Natural killer cell treated with Interleukin-12 subunit alpha and Interleukin-12 subunit beta and Interleukin-15 and Interleukin-18, amount 100 ng/mL, for 72 hours (primary cell): ENCODE measurements at regions not wholly inside any gene's neighbourhood (a gene's known extent, or its start where the extent isn't known, plus 50 kb on each side); places are given as distances from the start of the nearest gene placed in this dataset.
"Not testable (repeated sequence)": the region's sequence is repeated elsewhere in the genome, so short reads cannot be mapped to it uniquely, and the experiment has no call there.

ENCODE experiments used
- ATAC-seq, 2 donors: fragments of 150-1000 bp; cut with Tn5 transposase in 1 of 2; sonication (Bioruptor Pico), chemical (Tn5 transposase) in 1 of 2; 2 replicates each; pipeline ENCODE4 v1.10.0; 2021
- DNase-seq: peaks from one replicate; pipeline ENCODE4 v3.0.0; 2022; ENCODE audit warnings: low spot score
- H3K27ac Mint-ChIP-seq, 2 donors: 1 replicate in 1 of 2; 2 replicates in 1 of 2; pipeline ENCODE4 v1.8.0; 2022; ENCODE audit warnings: mixed read lengths in 2 of 2, mild to moderate bottlenecking in 1 of 2, moderate library complexity in 1 of 2
- H3K27me3 Mint-ChIP-seq, 2 donors: 1 replicate in 1 of 2; 2 replicates in 1 of 2; pipeline ENCODE4 v1.8.0; 2022; ENCODE audit warnings: mixed read lengths in 2 of 2
- H3K36me3 Mint-ChIP-seq: one replicate; pipeline ENCODE4 v1.8.0; 2022; ENCODE audit warnings: mixed read lengths
- H3K4me1 Mint-ChIP-seq, 2 donors: 1 replicate in 1 of 2; 2 replicates in 1 of 2; pipeline ENCODE4 v1.8.0; 2022; ENCODE audit warnings: low read depth in 2 of 2, mixed read lengths in 2 of 2, mild to moderate bottlenecking in 1 of 2
- H3K4me3 Mint-ChIP-seq: one replicate; pipeline ENCODE4 v1.8.0; 2022; ENCODE audit warnings: mixed read lengths
- H3K9me3 Mint-ChIP-seq: 2 replicates; pipeline ENCODE4 v1.8.0; 2022; ENCODE audit warnings: mixed read lengths

- ATAC-seq (no peak), DNase-seq (no peak)
- H3K9me3 Mint-ChIP-seq = no peaks in the 10 kb centered on the region
- no peaks in the 10 kb centered on the region for H3K27me3 Mint-ChIP-seq
- no peak overlapping the region for H3K27ac Mint-ChIP-seq
- H3K4me3 Mint-ChIP-seq = no peak overlapping the region
- H3K4me1 Mint-ChIP-seq = no peaks in the 10 kb centered on the region
- H3K36me3 Mint-ChIP-seq = peaks cover 6% of the 10 kb centered on the region
Measured at GRCh38 chr9:75447281-75447680, 359.0 kb downstream of the OSTF1 start.

DNA sequence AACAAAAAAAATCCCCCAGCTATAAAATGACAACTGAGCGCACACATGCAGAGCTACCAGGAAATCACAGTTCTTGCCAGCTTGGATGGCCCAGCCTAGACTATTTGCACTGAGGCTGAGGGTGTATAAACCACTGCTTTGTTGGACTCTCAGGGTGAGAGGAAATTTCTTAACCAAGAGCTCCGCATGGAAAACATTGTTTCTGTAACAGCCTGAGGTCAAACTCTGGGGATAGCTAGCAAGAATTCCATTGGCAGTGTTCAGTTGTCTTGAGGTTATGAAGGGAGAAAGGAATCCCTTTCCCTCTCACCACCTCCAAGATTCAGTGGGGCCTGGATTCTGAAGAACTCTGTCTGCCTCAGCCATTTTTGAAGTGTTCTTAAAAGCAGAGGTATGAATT is 360.0 kb downstream of the OSTF1 start:
- DNase-seq (no peak), ATAC-seq (no peak)
- no peaks in the 10 kb centered on the region for H3K9me3 Mint-ChIP-seq
- H3K4me3 Mint-ChIP-seq = no peak overlapping the region
- H3K27me3 Mint-ChIP-seq = no peaks in the 10 kb centered on the region
- H3K4me1 Mint-ChIP-seq = no peaks in the 10 kb centered on the region
- peaks cover 6% of the 10 kb centered on the region for H3K36me3 Mint-ChIP-seq
- no peak overlapping the region for H3K27ac Mint-ChIP-seq

DNA sequence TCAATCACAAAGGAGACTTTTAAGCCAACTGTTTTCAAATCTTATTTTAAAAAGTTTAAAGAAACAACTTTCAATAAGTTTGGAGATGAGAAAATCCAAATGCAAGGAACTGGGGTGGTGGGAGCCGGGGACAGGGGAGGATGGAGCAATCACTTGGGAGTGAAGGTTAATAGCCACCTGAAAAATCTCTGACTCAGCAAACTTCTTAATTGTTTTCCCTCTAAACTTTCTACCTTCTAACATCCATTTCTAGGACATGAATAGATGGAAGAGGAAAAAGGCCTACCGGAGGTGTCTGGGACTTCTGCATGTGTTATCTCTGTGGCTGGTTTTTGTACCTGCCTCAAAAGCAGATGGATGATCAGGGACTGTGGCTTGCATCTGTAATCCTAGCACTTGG is 360.6 kb downstream of the OSTF1 start:
- DNase-seq (no peak), ATAC-seq (no peak)
- Mint-ChIP-seq H3K27me3 (no peaks in the 10 kb centered on the region), H3K4me3 (no peak overlapping the region), H3K27ac (no peak overlapping the region), H3K4me1 (no peaks in the 10 kb centered on the region), H3K36me3 (peaks cover 6% of the 10 kb centered on the region), H3K9me3 (no peaks in the 10 kb centered on the region)

DNA sequence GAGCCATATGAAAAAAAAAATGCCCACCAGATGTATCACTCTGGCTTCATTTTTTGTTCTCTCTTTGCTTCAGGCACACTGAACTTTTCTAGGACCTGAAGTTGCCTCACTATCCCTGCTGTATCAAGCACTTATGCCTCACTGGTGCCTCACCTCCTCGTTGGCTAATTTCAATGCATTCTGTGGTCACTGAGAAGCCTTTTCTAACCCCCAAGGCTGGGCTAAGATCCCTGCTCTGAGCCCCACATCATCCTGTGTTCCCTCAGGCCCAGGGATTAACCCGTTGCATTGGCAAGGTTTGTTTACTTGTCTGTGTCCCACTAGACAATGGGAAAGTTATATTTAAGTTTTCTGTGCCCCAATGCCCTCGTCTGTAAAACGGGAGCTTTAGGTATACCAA is 362.7 kb downstream of the OSTF1 start:
- DNase-seq (no peak), ATAC-seq (no peak)
- H3K9me3 Mint-ChIP-seq = no peaks in the 10 kb centered on the region
- no peaks in the 10 kb centered on the region for H3K4me1 Mint-ChIP-seq
- H3K27me3 Mint-ChIP-seq = no peaks in the 10 kb centered on the region
- H3K27ac Mint-ChIP-seq = no peak overlapping the region
- no peak overlapping the region for H3K4me3 Mint-ChIP-seq
- no peaks in the 10 kb centered on the region for H3K36me3 Mint-ChIP-seq

DNA sequence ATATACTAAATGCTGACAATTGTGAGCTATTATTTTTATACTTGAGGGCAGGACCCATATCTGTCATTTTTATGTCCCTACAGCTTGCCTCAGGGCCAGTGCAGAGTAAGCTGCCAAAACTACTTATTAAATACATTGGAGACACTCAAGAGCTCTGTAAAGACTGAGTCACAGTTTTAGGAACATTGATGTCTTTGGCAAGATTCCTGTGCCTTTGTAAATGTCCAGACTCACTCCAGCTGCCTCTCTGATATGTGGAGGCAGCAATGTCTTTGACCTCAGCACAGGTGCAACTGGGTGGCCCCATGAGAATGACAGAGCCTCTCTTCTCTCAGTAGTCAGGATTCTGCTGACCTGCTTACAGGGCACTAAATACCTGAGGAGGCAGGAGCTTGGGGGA is 363.2 kb downstream of the OSTF1 start:
- ATAC-seq (no peak), DNase-seq (no peak)
- H3K4me3 Mint-ChIP-seq = no peak overlapping the region
- H3K27ac Mint-ChIP-seq = no peak overlapping the region
- no peaks in the 10 kb centered on the region for H3K4me1 Mint-ChIP-seq
- H3K36me3 Mint-ChIP-seq = no peaks in the 10 kb centered on the region
- no peaks in the 10 kb centered on the region for H3K9me3 Mint-ChIP-seq
- no peaks in the 10 kb centered on the region for H3K27me3 Mint-ChIP-seq

- DNase-seq (no peak), ATAC-seq (no peak)
- Mint-ChIP-seq H3K4me1 (no peaks in the 10 kb centered on the region), H3K4me3 (no peak overlapping the region), H3K27me3 (no peaks in the 10 kb centered on the region), H3K36me3 (no peaks in the 10 kb centered on the region), H3K9me3 (no peaks in the 10 kb centered on the region), H3K27ac (no peak overlapping the region)
Measured at GRCh38 chr9:75452512-75452911, 364.2 kb downstream of the OSTF1 start.

DNA sequence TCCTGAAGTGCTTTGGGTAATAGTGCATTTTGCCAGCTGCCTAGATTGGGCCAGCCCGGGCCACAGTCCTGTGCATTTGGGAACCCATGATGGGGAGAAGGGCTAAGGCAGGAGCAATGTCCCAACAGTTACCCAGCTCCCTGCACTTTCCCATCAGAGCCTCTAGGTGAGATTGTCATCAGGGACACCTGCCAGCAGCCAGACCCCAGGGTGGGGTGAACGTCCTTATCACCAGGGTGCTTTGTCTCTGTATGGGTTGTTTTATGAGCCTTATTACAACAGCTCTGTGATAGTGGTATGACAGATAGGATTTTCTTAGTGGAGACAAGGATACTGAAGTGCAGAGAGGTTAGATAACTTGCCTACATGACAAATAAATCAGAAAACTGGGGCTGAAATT is 365.7 kb downstream of the OSTF1 start:
- Mint-ChIP-seq H3K4me3 (no peak overlapping the region), H3K27me3 (no peaks in the 10 kb centered on the region), H3K27ac (no peak overlapping the region), H3K36me3 (no peaks in the 10 kb centered on the region), H3K4me1 (no peaks in the 10 kb centered on the region), H3K9me3 (no peaks in the 10 kb centered on the region)
- DNase-seq (no peak), ATAC-seq (peak in 1 of 2 donors; percentile 11)

DNA sequence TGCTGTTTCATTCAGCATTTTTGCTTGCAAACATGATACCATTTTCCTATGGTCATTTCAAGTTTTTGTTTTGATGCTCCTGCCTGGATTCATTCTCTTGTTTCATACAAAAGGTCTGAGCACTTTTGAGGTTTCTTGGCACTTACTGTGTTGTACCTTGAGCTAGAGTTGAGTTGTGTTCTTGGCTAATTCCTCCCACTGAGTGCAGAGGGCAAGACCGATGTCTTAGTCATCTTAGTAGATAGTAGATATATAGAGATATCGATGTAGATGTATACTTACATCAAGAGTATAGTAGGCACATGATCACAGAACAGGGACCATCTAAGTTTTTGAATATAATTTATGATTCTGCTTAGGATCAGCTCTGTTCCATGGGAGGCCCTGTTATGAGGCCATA is 366.6 kb downstream of the OSTF1 start:
- H3K9me3 Mint-ChIP-seq = no peaks in the 10 kb centered on the region
- H3K4me1 Mint-ChIP-seq = no peaks in the 10 kb centered on the region
- ATAC-seq (peak in 1 of 2 donors; percentile 32), DNase-seq (no peak)
- H3K36me3 Mint-ChIP-seq = no peaks in the 10 kb centered on the region
- H3K27ac Mint-ChIP-seq = no peak overlapping the region
- H3K27me3 Mint-ChIP-seq = no peaks in the 10 kb centered on the region
- H3K4me3 Mint-ChIP-seq = no peak overlapping the region

- ATAC-seq (no peak), DNase-seq (no peak)
- no peaks in the 10 kb centered on the region for H3K36me3 Mint-ChIP-seq
Measured at GRCh38 chr9:75455444-75455921, 367.2 kb downstream of the OSTF1 start.

DNA sequence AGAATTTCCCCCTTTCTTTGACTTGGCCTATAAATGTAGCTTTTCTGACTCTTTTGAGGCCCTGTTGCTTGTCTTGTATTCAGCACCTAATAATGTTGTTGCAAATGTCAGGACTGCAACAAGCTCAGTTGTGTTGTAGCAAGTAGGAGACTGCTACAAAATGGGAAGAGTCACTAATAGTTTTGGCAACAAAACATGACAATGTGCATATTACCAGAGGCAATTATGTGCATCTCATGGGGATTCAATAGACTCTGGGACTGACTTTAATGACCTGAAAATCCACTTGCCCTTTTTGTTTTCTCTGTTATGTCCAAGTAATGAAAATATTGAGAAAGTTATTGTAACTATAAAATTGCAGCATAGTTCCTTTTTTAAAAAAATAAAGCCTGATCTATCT is 368.4 kb downstream of the OSTF1 start:
- H3K4me1 Mint-ChIP-seq = no peaks in the 10 kb centered on the region
- DNase-seq (no peak), ATAC-seq (no peak)
- H3K36me3 Mint-ChIP-seq = no peaks in the 10 kb centered on the region
- H3K4me3 Mint-ChIP-seq = no peak overlapping the region
- no peaks in the 10 kb centered on the region for H3K27me3 Mint-ChIP-seq
- H3K27ac Mint-ChIP-seq = no peak overlapping the region
- H3K9me3 Mint-ChIP-seq = peaks cover 3% of the 10 kb centered on the region

More at GRCh38 chr9:75455444-75455921, 367.2 kb downstream of the OSTF1 start:
- no peak overlapping the region for H3K4me3 Mint-ChIP-seq
- H3K27ac Mint-ChIP-seq = no peak overlapping the region
- no peaks in the 10 kb centered on the region for H3K4me1 Mint-ChIP-seq
- H3K27me3 Mint-ChIP-seq = no peaks in the 10 kb centered on the region
- no peaks in the 10 kb centered on the region for H3K9me3 Mint-ChIP-seq

GRCh38 chr9:75457474-75458011 is 369.2 kb downstream of the OSTF1 start:
- H3K36me3 Mint-ChIP-seq = no peaks in the 10 kb centered on the region
- no peaks in the 10 kb centered on the region for H3K4me1 Mint-ChIP-seq
- DNase-seq (no peak), ATAC-seq (no peak)
- H3K9me3 Mint-ChIP-seq = peaks cover 3% of the 10 kb centered on the region
- H3K27me3 Mint-ChIP-seq = no peaks in the 10 kb centered on the region
- no peak overlapping the region for H3K4me3 Mint-ChIP-seq
- H3K27ac Mint-ChIP-seq = no peak overlapping the region

DNA sequence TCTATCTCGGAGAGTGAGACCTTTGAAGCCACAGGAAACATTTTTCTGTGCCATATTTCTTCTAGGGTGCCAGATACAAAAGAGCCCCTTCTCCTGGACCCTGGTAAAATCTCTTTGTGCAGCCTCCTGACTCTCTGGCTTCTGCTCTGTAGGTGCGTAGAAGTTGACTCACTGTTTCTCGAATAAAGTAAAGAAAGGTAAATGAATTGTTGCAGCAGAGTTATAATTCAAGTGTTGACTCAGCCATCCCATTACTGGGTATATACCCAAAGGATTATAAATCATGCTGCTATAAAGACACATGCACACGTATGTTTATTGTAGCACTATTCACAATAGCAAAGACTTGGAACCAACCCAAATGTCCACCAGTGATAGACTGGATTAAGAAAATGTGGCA is 371.0 kb downstream of the OSTF1 start:
- H3K27me3 Mint-ChIP-seq, H3K27ac Mint-ChIP-seq, H3K9me3 Mint-ChIP-seq, ATAC-seq, H3K36me3 Mint-ChIP-seq, H3K4me3 Mint-ChIP-seq, H3K4me1 Mint-ChIP-seq, DNase-seq: not testable (repeated sequence)

DNA sequence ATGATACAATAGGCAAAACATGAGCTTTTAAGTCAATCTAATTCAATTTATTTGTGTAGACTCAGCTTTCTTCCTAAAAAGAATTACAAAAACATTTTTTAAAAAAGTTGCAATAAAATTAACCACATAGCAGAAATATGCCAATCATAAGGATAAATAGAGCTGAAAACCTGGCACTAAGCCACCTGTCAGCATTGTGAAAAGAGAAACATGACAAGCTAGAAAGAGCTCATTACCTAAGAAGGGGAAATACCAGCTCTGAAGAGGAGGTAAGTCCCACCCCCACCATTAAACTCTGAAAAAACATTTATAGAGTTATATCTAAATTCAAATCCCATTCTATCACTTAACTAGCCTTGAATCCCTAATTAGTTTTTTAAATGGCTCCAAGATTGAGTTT is 372.9 kb downstream of the OSTF1 start:
- no peak for ATAC-seq
- Mint-ChIP-seq H3K4me1 (no peaks in the 10 kb centered on the region), H3K36me3 (no peaks in the 10 kb centered on the region)

DNA sequence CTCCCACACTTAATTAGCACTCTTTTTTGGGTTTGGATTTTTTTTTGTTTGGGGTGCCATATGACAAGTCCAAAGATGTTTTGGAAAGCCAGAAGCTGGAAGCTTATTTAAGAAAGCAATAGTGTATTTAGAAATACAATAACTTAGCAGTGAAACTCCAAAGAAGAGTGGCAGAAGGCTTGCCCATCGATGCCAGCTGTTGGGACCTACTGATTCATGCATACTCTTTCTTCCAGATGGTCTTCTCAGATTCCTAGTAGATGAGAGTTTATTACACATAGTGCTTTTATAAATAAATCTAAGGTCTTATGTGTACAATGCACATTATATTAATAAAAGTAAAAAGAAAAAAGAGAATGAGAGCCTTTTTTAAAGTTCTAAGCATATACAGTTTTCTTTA is 374.6 kb downstream of the OSTF1 start:
- Mint-ChIP-seq H3K9me3 (peaks cover 3% of the 10 kb centered on the region), H3K4me1 (no peaks in the 10 kb centered on the region), H3K36me3 (no peaks in the 10 kb centered on the region), H3K27ac (no peak overlapping the region), H3K4me3 (no peak overlapping the region), H3K27me3 (no peaks in the 10 kb centered on the region)
- no peak for ATAC-seq
- no peak for DNase-seq

More for the DNA sequence above, 372.9 kb downstream of the OSTF1 start:
- Mint-ChIP-seq H3K9me3 (peaks cover 3% of the 10 kb centered on the region), H3K27ac (no peak overlapping the region), H3K27me3 (no peaks in the 10 kb centered on the region), H3K4me3 (no peak overlapping the region)
- DNase-seq = no peak

DNA sequence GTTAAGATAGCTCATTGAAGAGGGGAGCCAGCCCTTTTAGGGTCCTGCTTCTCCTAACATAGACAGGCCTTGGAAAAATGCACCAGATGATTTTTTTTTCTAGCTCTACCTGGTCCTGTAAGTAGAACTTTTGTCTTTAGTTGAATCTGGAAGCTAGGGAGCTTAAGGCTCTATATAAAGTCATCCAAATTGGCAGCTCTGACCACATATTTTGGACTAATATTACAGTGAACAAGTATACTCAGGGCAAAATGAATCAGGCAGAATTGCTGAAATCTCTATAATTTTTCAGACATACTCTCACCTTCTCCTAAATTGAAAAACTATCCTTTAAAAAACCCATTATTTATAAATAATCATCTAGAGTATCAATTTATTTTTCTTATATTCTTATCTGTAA is 375.6 kb downstream of the OSTF1 start:
- DNase-seq (no peak), ATAC-seq (no peak)
- H3K27me3 Mint-ChIP-seq = no peaks in the 10 kb centered on the region
- H3K27ac Mint-ChIP-seq = no peak overlapping the region
- no peaks in the 10 kb centered on the region for H3K36me3 Mint-ChIP-seq
- H3K9me3 Mint-ChIP-seq = peaks cover 3% of the 10 kb centered on the region
- no peaks in the 10 kb centered on the region for H3K4me1 Mint-ChIP-seq
- H3K4me3 Mint-ChIP-seq = no peak overlapping the region
